PC-9 (cell line): ENCODE measurements at regions not wholly inside any gene's neighbourhood (a gene's known extent, or its start where the extent isn't known, plus 50 kb on each side); places are given as distances from the start of the nearest gene placed in this dataset.

Experiments used
- EZH2 ChIP-seq: fragments of 200-600 bp; sonication (generic); IDR thresholded peaks from 2 replicates; pipeline ENCODE4 v1.8.0; 2017; ENCODE audit warnings: antibody characterized with exemption, low read depth
- TF ChIP-seq, protein P1 (sequence below): fragments of 200-600 bp; sonication (generic); conservative IDR thresholded peaks from 2 replicates; pipeline ENCODE4 v1.6.1; 2017; ENCODE audit warnings: mixed run types, antibody characterized with exemption, mild to moderate bottlenecking, moderate library complexity

DNA sequence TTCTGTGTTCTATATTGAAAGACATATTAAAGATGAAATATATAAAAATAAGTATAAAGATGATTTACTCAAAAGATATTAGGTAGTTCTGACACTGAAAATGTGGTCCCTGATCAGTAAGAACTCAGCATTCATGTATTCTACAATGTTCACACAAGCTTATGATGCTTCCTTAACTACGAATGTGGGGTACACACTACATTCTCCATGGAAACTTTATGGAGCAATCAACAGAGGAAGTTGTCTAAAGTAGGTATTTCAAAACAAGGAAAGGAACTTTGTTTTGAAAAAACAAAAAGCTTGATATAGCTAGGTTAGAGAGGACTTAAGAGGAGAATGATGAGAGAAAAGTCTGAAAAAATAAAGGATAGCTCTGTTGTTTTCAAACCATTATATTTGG lies 119.7 kb upstream of the RGS18 start:
- TF ChIP-seq, protein P1, sequence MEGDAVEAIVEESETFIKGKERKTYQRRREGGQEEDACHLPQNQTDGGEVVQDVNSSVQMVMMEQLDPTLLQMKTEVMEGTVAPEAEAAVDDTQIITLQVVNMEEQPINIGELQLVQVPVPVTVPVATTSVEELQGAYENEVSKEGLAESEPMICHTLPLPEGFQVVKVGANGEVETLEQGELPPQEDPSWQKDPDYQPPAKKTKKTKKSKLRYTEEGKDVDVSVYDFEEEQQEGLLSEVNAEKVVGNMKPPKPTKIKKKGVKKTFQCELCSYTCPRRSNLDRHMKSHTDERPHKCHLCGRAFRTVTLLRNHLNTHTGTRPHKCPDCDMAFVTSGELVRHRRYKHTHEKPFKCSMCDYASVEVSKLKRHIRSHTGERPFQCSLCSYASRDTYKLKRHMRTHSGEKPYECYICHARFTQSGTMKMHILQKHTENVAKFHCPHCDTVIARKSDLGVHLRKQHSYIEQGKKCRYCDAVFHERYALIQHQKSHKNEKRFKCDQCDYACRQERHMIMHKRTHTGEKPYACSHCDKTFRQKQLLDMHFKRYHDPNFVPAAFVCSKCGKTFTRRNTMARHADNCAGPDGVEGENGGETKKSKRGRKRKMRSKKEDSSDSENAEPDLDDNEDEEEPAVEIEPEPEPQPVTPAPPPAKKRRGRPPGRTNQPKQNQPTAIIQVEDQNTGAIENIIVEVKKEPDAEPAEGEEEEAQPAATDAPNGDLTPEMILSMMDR, result no peak
- TF ChIP-seq EZH2, result no peak
